ENCODE measurements at regions not wholly inside any gene's neighbourhood (a gene's known extent, or its start where the extent isn't known, plus 50 kb on each side); places are given as distances from the start of the nearest gene placed in this dataset.

- Histone ChIP-seq H3K4me1 (ENCODE audit: insufficient read depth, low read length) (no peaks in the 10 kb centered on the region), H3K9ac (ENCODE audit: insufficient read depth, low read depth, low read length) (no peak overlapping the region), H4K20me1 (ENCODE audit: insufficient read depth, low read length) (no peaks in the 10 kb centered on the region), H3K27me3 (ENCODE audit: control insufficient read depth in 1 of 2, insufficient read depth in 2 of 2, low read length in 2 of 2) (peaks cover 0 to 12% of the 10 kb centered on the region in 2 experiments; a peak in 1 of 5 replicates), H3K36me3 (replicated peaks in 1 of 2; ENCODE audit: control insufficient read depth in 1 of 2, insufficient read depth in 2 of 2, low read length in 2 of 2) (no peaks in the 10 kb centered on the region), H3K79me2 (ENCODE audit: insufficient read depth, low read length) (no peaks in the 10 kb centered on the region), H3K27ac (ENCODE audit: extremely low read length, insufficient read depth, low read length) (no peak overlapping the region), H2AFZ (ENCODE audit: low read length) (no peak overlapping the region), H3K4me3 (replicated peaks in 1 of 3; ENCODE audit: insufficient read depth in 1 of 3, low read depth in 2 of 3, low read length in 3 of 3) (no peak overlapping the region), H3K9me3 (ENCODE audit: low read length) (no peaks in the 10 kb centered on the region), H3K4me2 (ENCODE audit: low read depth, low read length) (no peak overlapping the region)
- ATAC-seq (no peak), DNase-seq (ENCODE audit: low spot score) (no peak), FAIRE-seq (no peak)
- no TSS peak for BruUV-seq (replicated peaks)
- WGBS (ENCODE audit: low lambda C conversion rate): 6% methylated on average over 4 of the region's 4 CpGs
- ChIA-PET POLR2A (no interaction called here), CTCF (ENCODE audit: low intra/inter-chr PET ratio, low total read pairs) (no interaction called here)
- TF ChIP-seq, protein P1, sequence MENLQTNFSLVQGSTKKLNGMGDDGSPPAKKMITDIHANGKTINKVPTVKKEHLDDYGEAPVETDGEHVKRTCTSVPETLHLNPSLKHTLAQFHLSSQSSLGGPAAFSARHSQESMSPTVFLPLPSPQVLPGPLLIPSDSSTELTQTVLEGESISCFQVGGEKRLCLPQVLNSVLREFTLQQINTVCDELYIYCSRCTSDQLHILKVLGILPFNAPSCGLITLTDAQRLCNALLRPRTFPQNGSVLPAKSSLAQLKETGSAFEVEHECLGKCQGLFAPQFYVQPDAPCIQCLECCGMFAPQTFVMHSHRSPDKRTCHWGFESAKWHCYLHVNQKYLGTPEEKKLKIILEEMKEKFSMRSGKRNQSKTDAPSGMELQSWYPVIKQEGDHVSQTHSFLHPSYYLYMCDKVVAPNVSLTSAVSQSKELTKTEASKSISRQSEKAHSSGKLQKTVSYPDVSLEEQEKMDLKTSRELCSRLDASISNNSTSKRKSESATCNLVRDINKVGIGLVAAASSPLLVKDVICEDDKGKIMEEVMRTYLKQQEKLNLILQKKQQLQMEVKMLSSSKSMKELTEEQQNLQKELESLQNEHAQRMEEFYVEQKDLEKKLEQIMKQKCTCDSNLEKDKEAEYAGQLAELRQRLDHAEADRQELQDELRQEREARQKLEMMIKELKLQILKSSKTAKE (CRISPR knock-in tag; IDR thresholded peaks at IDR 0.05; ENCODE audit: borderline replicate concordance): no peak
- TF ChIP-seq CENPBD1 (CRISPR knock-in tag; IDR thresholded peaks at IDR 0.05; ENCODE audit: borderline replicate concordance, low read depth): no peak
- no peak for TF ChIP-seq ADNP (CRISPR knock-in tag; IDR thresholded peaks at IDR 0.05)
- no peak for TF ChIP-seq ZFX (CRISPR knock-in tag; IDR thresholded peaks at IDR 0.05; ENCODE audit: low read depth)
- in situ Hi-C loops (cut with HindIII; ENCODE audit: extremely low pct_ligation_motif_present, low pct_unique_long_range_greater_than_20kb) (no loop called here), intact Hi-C loops (cut with micrococcal nuclease; ENCODE audit: unreplicated experiment) (no loop called here)
Observed at GRCh38 chr5:144035046-144035740, 135.3 kb downstream of the YIPF5 start.

GRCh38 chr5:144036476-144036875 is 134.0 kb downstream of the YIPF5 start:
- intact Hi-C loops (cut with micrococcal nuclease; ENCODE audit: unreplicated experiment): no loop called here
- H3K4me3 ChIP-seq (replicated peaks in 1 of 3; ENCODE audit: insufficient read depth in 1 of 3, low read depth in 2 of 3, low read length in 3 of 3): no peak overlapping the region
- ChIA-PET CTCF (ENCODE audit: low intra/inter-chr PET ratio, low total read pairs) (no interaction called here), POLR2A (no interaction called here)
- peaks cover 0 to 12% of the 10 kb centered on the region in 2 experiments; a peak in 1 of 5 replicates for H3K27me3 ChIP-seq (ENCODE audit: control insufficient read depth in 1 of 2, insufficient read depth in 2 of 2, low read length in 2 of 2)
- H3K9ac ChIP-seq (ENCODE audit: insufficient read depth, low read depth, low read length): no peak overlapping the region
- FAIRE-seq: no peak
- no peaks in the 10 kb centered on the region for H4K20me1 ChIP-seq (ENCODE audit: insufficient read depth, low read length)
- H3K4me2 ChIP-seq (ENCODE audit: low read depth, low read length): no peak overlapping the region
- H3K79me2 ChIP-seq (ENCODE audit: insufficient read depth, low read length): no peaks in the 10 kb centered on the region
- no peaks in the 10 kb centered on the region for H3K9me3 ChIP-seq (ENCODE audit: low read length)
- no peak overlapping the region for H3K27ac ChIP-seq (ENCODE audit: extremely low read length, insufficient read depth, low read length)
- no peak overlapping the region for H2AFZ ChIP-seq (ENCODE audit: low read length)
- H3K4me1 ChIP-seq (ENCODE audit: insufficient read depth, low read length): no peaks in the 10 kb centered on the region
- no peak for ATAC-seq
- in situ Hi-C loops (cut with HindIII; ENCODE audit: extremely low pct_ligation_motif_present, low pct_unique_long_range_greater_than_20kb): no loop called here
- 0% methylated on average over 3 of the region's 3 CpGs for WGBS (ENCODE audit: low lambda C conversion rate)
- H3K36me3 ChIP-seq (replicated peaks in 1 of 2; ENCODE audit: control insufficient read depth in 1 of 2, insufficient read depth in 2 of 2, low read length in 2 of 2): no peaks in the 10 kb centered on the region
- no peak for DNase-seq (ENCODE audit: low spot score)
- BruUV-seq (replicated peaks): no TSS peak
- TF ChIP-seq AFF4 (CRISPR knock-in tag; IDR thresholded peaks at IDR 0.05): no peak

All from HepG2 (cell line).